SK-N-SH (cell line): ENCODE measurements at regions not wholly inside any gene's neighbourhood (a gene's known extent, or its start where the extent isn't known, plus 50 kb on each side); places are given as distances from the start of the nearest gene placed in this dataset.

ENCODE experiments used
- CTCF ChIA-PET: fragments of 300-600, 350-600 bp; formaldehyde crosslinking; extraction: SDS; loops from one replicate; lab custom pipeline; 2021; lab: Yijun Ruan, JAX
- POLR2A ChIA-PET: fragments of 350-600 bp; sonication (Branson Sonifier 250); formaldehyde crosslinking; extraction: SDS; loops from one replicate; lab custom pipeline; 2020; ENCODE audit warnings: antibody characterized with exemption, inconsistent platforms; lab: Yijun Ruan, JAX
- DNase-seq: peaks from one replicate; pipeline ENCODE4 v3.0.0; 2012
- H2AFZ ChIP-seq: fragments of 200-600 bp; sonication (generic); 2 replicates; pipeline ENCODE4 v1.8.1; 2016; ENCODE audit warnings: antibody characterized with exemption, mild to moderate bottlenecking, low read depth
- H3F3A ChIP-seq: fragments of 200-600 bp; sonication (generic); replicated peaks from 2 replicates; pipeline ENCODE3; 2016; ENCODE audit warnings: antibody characterized with exemption, mild to moderate bottlenecking; ENCODE audit not compliant: insufficient read depth
- H3K27ac ChIP-seq, 2 experiments: fragments of 200-500 bp in 1 of 2; fragments of 200-600 bp in 1 of 2; sonication (Bioruptor generic) in 1 of 2; sonication (generic), shearing (Covaris generic) in 1 of 2; 2 replicates each; pipeline versions ENCODE4 v1.5.1 to v1.6.1; 2014 to 2016; ENCODE audit warnings: low read depth in 2 of 2, inconsistent platforms in 1 of 2, low read length in 1 of 2, mild to moderate bottlenecking in 1 of 2, mixed read lengths in 1 of 2
- H3K27me3 ChIP-seq: fragments of 200-600 bp; sonication (generic), shearing (Covaris generic); 2 replicates; pipeline ENCODE4 v1.6.1; 2016; ENCODE audit warnings: mixed run types; ENCODE audit not compliant: insufficient read depth
- H3K36me3 ChIP-seq, 2 experiments: fragments of 200-500 bp in 1 of 2; fragments of 200-600 bp in 1 of 2; sonication (Bioruptor generic) in 1 of 2; sonication (generic) in 1 of 2; replicated peaks in 1 of 2; 2 replicates each; pipeline versions ENCODE3 to v1.5.1; 2014 to 2016; ENCODE audit warnings: low read length in 1 of 2, mild to moderate bottlenecking in 1 of 2; ENCODE audit not compliant: insufficient read depth in 2 of 2, control insufficient read depth in 1 of 2
- H3K4me1 ChIP-seq, 2 experiments: fragments of 200-500 bp in 1 of 2; fragments of 200-600 bp in 1 of 2; sonication (Bioruptor generic) in 1 of 2; sonication (generic), shearing (Covaris generic) in 1 of 2; 2 replicates each; pipeline versions ENCODE4 v1.5.1 to v1.6.1; 2014 to 2016; ENCODE audit warnings: low read depth in 1 of 2, low read length in 1 of 2, mixed run types in 1 of 2; ENCODE audit not compliant: insufficient read depth in 2 of 2, control insufficient read depth in 1 of 2
- H3K4me2 ChIP-seq: fragments of 200-600 bp; sonication (generic), shearing (Covaris generic); 2 replicates; pipeline ENCODE4 v1.6.1; 2017; ENCODE audit warnings: mixed run types
- H3K4me3 ChIP-seq, 2 experiments: fragments of 200-500 bp in 1 of 2; fragments of 200-600 bp in 1 of 2; sonication (Bioruptor generic) in 1 of 2; sonication (generic), shearing (Covaris generic) in 1 of 2; 2 replicates each; pipeline versions ENCODE4 v1.5.1 to v1.8.1; 2014 to 2016; ENCODE audit warnings: low read depth in 2 of 2, inconsistent platforms in 1 of 2, low read length in 1 of 2, mild to moderate bottlenecking in 1 of 2, mixed read lengths in 1 of 2, moderate library complexity in 1 of 2
- H3K79me2 ChIP-seq: fragments of 200-600 bp; sonication (generic); 2 replicates; pipeline ENCODE4 v1.8.1; 2017; ENCODE audit warnings: mild to moderate bottlenecking; ENCODE audit not compliant: insufficient read depth
- H3K9ac ChIP-seq: fragments of 200-600 bp; sonication (generic); 2 replicates; pipeline ENCODE4 v1.6.1; 2017; ENCODE audit warnings: mixed run types
- H3K9me2 ChIP-seq: fragments of 200-600 bp; sonication (generic); 2 replicates; pipeline ENCODE4 v1.6.1; 2017; ENCODE audit warnings: mixed run types
- H3K9me3 ChIP-seq: fragments of 200-600 bp; sonication (generic); 2 replicates; pipeline ENCODE4 v1.6.1; 2017; ENCODE audit warnings: mixed run types, mild to moderate bottlenecking, moderate library complexity
- H4K20me1 ChIP-seq: fragments of 200-600 bp; sonication (generic); 2 replicates; pipeline ENCODE4 v1.6.1; 2017; ENCODE audit warnings: mild to moderate bottlenecking, mixed run types; ENCODE audit not compliant: insufficient read depth
- ELF1 ChIP-seq: IDR thresholded peaks from 2 replicates; pipeline ENCODE4 v1.4.0; 2012
- EZH2phosphoT487 ChIP-seq: fragments of 200-600 bp; sonication (generic); IDR thresholded peaks from 2 replicates; pipeline ENCODE4 v1.6.1; 2017; ENCODE audit warnings: low read depth, mixed run types, mild to moderate bottlenecking, antibody characterized with exemption, moderate library complexity, borderline replicate concordance
- FOXJ3 ChIP-seq: sonication (generic); formaldehyde crosslinking; IDR thresholded peaks from 2 replicates; pipeline ENCODE4 v1.5.1; 2020; ENCODE audit warnings: mild to moderate bottlenecking, missing genetic modification reagents
- MAX ChIP-seq: IDR thresholded peaks from 2 replicates; pipeline ENCODE4 v1.4.0; 2012; ENCODE audit warnings: low read depth
- MXI1 ChIP-seq: IDR thresholded peaks from 2 replicates; pipeline ENCODE4 v1.6.1; 2012; ENCODE audit warnings: mild to moderate bottlenecking, low read depth, low read length, improper control_type of control experiment
- NFIC ChIP-seq: IDR thresholded peaks from 2 replicates; pipeline ENCODE4 v1.4.0; 2012; ENCODE audit warnings: borderline replicate concordance
- POLR2AphosphoS5 ChIP-seq: IDR thresholded peaks from 2 replicates; pipeline ENCODE4 v1.6.1; 2012; ENCODE audit warnings: low read depth, low read length
- RAD21 ChIP-seq: IDR thresholded peaks from 2 replicates; pipeline ENCODE4 v1.6.1; 2012; ENCODE audit warnings: mild to moderate bottlenecking, low read length
- RFX5 ChIP-seq: IDR thresholded peaks from 2 replicates; pipeline ENCODE4 v1.6.1; 2012; ENCODE audit warnings: mild to moderate bottlenecking, improper control_type of control experiment, low read length
- TAF1 ChIP-seq: IDR thresholded peaks from 2 replicates; pipeline ENCODE4 v1.6.1; 2012; ENCODE audit warnings: low read depth, mild to moderate bottlenecking, low read length, moderate library complexity, borderline replicate concordance
- USF2 ChIP-seq: fragments of 150-350 bp; IDR thresholded peaks from 2 replicates; pipeline ENCODE4 v1.6.1; 2017; ENCODE audit warnings: antibody characterized with exemption, low read length, low read depth, borderline replicate concordance
- WGBS: methylation state at CpG from one replicate; pipeline ENCODE4 v1.1.6; 2017; ENCODE audit warnings: low lambda C conversion rate; 5-methylcytosine and 5-hydroxymethylcytosine counted together
- TF ChIP-seq, protein P1 (sequence below): IDR thresholded peaks from 2 replicates; pipeline ENCODE4 v1.6.1; 2012; ENCODE audit warnings: mild to moderate bottlenecking, low read depth, low read length, moderate library complexity

DNA sequence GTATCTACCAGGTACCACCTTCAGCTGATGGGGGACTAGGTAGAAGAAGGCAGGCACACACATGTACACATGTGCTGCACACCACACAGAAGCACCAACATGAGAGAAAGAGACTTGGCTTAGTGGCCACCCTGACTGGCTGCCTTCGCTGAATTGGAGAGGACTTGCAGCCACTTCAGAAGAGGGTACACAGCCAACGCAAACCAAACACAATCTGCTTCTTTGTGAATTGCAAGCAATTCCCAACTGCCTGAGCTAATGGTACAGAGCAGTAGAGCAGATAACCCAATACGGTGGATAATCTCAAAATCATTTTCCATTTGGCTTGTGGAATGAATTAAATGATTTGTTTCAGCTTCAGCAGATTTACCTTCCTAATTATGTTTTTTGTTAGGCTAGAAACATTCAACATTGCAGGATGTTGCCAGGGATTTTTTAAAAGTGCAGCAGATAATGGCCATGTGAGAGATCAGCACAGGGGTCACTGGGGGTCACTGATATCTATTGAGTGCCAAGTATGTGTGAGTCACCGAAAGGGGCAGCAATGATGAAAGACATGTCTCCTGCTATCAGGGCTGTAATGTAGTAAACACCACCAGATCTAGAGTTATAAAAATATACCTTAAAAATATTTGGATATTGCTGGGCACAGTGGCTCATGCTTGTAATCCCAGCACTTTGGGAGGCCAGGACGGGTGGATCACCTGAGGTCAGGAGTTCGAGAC, 652.6 kb downstream of the BCL11A start (continued):
- TF ChIP-seq, protein P1, sequence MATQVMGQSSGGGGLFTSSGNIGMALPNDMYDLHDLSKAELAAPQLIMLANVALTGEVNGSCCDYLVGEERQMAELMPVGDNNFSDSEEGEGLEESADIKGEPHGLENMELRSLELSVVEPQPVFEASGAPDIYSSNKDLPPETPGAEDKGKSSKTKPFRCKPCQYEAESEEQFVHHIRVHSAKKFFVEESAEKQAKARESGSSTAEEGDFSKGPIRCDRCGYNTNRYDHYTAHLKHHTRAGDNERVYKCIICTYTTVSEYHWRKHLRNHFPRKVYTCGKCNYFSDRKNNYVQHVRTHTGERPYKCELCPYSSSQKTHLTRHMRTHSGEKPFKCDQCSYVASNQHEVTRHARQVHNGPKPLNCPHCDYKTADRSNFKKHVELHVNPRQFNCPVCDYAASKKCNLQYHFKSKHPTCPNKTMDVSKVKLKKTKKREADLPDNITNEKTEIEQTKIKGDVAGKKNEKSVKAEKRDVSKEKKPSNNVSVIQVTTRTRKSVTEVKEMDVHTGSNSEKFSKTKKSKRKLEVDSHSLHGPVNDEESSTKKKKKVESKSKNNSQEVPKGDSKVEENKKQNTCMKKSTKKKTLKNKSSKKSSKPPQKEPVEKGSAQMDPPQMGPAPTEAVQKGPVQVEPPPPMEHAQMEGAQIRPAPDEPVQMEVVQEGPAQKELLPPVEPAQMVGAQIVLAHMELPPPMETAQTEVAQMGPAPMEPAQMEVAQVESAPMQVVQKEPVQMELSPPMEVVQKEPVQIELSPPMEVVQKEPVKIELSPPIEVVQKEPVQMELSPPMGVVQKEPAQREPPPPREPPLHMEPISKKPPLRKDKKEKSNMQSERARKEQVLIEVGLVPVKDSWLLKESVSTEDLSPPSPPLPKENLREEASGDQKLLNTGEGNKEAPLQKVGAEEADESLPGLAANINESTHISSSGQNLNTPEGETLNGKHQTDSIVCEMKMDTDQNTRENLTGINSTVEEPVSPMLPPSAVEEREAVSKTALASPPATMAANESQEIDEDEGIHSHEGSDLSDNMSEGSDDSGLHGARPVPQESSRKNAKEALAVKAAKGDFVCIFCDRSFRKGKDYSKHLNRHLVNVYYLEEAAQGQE = no peak
- no peak for TF ChIP-seq EZH2phosphoT487

DNA sequence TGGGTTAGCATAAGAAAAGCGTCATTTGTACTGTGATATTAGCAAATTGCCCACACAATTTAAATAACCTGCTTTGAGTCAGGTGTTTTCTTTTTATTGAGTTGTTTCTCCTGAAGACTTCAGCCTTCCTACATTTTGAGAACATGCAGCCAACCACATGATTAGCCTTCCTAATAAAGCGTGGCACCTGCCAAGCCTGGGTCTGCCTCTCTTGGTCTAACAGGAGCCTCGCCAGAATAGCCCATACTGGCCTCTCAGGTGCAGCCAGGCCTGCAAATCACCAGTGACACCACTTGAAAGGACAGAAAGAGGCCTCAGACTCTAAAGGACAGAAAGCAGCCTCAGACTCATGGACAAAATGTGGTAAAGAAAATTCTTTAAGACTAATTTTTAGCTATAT, 653.8 kb downstream of the BCL11A start:
- Histone ChIP-seq H3K9ac (no peak overlapping the region), H3K36me3 (no peaks in the 10 kb centered on the region), H3F3A (no peaks in the 10 kb centered on the region), H3K27ac (no peak overlapping the region), H3K4me3 (no peak overlapping the region), H3K4me1 (no peaks in the 10 kb centered on the region; a peak in 1 of 4 replicates), H4K20me1 (no peaks in the 10 kb centered on the region), H3K9me3 (no peaks in the 10 kb centered on the region), H2AFZ (no peak overlapping the region), H3K9me2 (no peaks in the 10 kb centered on the region), H3K4me2 (no peak overlapping the region), H3K27me3 (no peaks in the 10 kb centered on the region), H3K79me2 (no peaks in the 10 kb centered on the region)
- ChIA-PET POLR2A (no interaction called here), CTCF (no interaction called here)
- DNase-seq = no peak
- WGBS = 15% methylated on average over 3 of the region's 3 CpGs
- TF ChIP-seq FOXJ3 (CRISPR knock-in tag) (no peak), RAD21 (no peak), MXI1 (no peak), RFX5 (no peak), ELF1 (no peak), MAX (no peak), TAF1 (no peak), NFIC (no peak), USF2 (no peak), EZH2phosphoT487 (no peak), POLR2AphosphoS5 (no peak)
